Muscle of back (tissue), 3 donors: ENCODE measurements at regions not wholly inside any gene's neighbourhood (a gene's known extent, or its start where the extent isn't known, plus 50 kb on each side); places are given as distances from the start of the nearest gene placed in this dataset.

ENCODE experiments used
- DNase-seq, 3 donors: peaks; one replicate each; pipeline versions ENCODE4 v3.0.0 to v3.0.0-alpha.2; 2013

DNA sequence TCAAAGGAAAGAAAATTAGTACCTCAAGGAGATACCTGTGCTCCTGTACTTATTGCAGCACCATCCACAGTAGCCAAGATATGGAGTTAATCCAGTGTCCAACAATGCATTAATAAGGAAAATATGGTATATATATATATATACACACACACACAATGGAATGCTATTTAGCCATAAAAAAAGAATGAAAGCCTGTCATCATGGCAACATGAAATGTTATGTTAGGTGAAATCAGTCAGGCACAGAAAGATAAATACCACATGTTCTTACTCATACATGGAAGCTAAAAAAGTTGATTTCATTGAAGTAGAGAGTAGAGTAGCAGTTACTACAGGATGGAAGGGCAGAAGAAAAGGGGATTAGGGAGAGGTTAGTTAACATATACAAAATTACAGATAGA lies 601.5 kb downstream of the ANXA1 start:
- DNase-seq, result no peak

DNA sequence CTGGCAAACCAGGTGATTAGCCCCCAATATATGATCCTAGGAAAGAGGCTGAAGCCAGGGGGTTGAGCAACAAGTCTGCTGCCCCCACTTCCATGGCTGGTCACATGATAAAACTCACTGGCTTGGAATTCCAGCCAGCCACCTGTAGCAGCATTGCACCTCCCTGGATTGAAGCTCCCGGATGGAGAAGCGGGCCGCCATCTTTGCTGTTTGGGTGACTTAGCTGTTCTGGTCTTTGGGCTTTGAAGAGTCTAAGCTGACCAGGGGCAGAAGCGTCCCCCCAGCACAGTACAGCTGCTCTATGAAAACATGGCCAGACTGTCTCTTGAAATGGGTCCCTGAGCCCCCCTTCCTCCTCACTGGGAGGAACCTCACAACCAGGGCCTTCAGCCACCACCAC lies 610.2 kb downstream of the ANXA1 start:
- DNase-seq, result no peak

DNA sequence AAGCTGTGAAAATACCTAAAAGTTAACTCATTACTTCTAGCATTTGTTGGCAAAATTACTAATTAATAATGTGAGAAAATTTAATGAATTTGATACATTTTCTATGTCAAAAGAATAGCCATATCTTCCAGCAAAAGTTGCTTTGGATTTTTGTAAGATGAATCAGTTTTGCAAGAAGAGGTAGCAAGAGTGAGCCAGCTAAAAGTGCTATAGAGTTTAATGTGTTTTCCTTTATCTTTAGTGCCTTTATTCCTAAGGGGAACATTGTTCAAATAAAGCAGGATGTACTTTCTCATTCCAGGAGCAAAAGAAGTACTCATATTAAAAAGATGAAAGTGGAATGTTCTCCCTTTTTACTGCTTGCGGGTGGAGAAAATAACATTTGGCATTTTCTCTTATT lies 622.2 kb downstream of the ANXA1 start:
- DNase-seq, result no peak

DNA sequence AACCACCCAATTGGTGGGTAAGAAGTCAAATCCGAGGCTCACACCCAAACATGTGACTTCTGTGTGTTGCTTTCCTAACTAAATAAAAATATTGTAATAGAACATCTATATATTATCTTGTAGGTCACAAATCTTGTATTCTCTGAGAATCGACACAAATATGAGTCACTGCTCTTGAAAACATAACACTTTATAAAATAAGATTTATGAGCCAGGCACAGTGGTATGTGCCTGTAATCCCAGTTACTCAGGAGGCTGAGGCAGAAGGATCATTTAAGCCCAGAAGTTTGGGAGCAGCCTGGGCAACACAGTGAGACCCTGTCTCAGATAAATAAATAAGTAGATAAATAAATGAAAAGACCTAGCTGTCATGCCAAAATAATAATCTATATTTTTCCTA lies 624.1 kb downstream of the ANXA1 start:
- no peak for DNase-seq

DNA sequence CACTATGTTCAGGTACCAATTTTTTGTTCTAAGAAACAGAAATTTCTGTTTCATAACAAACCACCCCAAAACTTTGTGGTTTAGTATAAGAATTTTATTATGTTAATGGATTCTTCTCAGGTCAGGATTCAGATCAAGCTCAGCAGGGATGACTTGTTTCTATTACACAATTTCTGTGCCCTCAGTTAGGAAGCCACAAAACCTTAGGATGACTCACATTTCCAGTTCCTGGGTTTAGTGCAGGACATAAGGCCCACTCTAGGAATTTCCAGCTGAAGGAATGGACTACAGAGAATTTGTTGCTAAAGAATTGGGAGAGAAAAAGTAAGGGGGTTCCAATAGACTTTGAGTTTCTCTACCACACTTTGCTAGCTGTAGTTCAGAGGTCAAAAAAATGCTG lies 629.3 kb downstream of the ANXA1 start:
- DNase-seq, result peak in 1 of 3 donors; percentile 13

DNA sequence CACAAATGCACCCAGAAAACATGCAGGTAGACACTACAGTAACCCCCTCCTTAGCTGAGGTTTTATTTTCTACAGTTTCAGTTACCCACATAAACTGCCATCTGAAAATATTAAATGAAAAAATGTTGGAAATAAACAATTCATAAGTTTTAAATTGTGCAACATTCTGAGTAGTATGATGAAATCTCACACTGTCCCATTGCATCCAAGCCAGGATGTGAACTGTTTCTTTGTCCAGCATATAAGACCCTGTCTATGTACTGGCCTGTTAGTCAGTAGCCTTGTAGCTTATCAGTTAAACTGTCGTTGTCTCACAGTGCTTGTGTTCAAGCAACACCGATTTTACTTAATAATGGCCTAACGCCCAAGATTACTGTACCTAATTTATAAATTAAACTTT lies 630.5 kb downstream of the ANXA1 start:
- DNase-seq, result no peak

DNA sequence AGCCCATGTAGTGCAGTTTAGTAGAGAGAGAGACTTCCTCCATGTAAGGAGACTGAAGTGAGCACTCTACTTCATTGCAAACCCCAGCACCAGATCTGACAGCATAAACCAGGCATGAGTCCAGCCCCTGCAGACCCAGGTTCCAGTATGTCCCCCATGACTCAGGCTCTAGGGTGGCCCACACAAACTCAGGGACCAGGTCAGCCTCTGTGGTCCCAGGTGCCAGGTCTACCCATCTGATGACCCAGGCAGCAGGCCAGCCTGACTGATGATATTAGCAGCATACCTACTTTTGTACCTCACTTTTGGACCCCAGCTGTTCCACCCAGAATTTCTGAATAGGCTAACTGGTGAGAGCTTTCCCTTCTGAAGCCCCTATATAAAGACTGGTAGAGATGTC lies 647.8 kb downstream of the ANXA1 start:
- DNase-seq, result no peak

DNA sequence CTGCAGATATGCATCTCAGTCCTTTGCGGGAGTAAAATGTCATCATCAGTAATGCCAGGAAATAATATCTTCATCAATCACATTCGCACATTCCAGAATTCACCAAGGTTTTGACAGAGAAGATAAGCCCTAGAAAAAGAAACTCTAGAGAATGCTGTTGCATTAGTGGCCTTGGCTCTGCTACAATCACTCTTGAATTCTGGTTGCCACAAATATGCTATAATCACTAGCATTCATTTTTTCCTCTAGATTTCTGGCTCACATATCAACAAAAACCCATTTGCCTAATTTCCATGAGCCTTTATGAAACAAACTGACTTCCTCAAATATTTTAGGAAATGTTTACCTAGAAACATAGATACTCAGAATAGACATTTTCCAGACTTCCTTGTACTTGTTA lies 653.4 kb downstream of the ANXA1 start:
- DNase-seq, result no peak

DNA sequence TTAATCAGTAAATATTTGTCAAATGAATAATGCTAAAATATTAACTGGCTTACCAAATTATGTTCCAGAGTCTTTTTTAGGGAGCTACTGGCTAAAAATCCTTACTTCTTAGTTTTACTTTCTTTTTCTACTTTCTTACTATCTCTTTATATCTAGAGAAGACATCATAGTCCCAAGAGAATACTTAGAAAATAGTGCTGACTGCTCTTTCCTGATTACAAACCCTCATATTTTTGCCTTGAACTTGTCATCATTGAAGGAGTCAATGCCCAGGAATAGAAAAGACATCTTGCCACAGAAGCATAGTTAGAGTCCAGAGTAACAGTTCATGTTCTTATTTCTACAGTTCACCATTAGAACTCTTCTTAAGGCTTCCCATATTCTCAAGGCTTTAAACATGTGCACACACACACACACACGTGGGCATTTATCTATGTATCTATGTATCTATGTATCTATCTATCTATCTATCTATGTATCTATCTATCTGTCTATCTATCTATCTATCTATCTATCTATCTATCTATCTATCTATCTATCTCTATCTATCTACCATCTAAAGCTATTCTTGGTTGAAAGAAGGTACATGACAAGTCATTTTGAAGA lies 654.3 kb downstream of the ANXA1 start:
- DNase-seq, result no peak

DNA sequence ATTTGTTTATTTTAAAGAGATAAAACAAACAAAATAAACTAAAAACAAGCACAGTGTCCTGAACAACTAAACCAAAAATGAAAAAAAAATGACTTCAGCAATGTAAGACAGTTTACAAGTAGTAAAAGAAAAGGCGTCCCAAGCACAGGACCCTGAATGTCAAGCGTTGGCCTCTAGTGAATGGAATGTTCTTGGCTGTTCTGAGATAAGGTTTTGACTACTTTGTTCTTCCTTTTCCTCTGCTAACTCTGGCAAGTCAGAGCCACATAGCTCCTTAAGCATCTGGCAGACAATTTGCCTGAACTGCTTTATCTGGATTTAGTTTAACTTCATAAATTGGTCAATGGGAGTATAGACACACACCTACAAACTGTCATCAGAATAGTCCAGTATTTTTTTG lies 655.2 kb downstream of the ANXA1 start:
- no peak for DNase-seq

DNA sequence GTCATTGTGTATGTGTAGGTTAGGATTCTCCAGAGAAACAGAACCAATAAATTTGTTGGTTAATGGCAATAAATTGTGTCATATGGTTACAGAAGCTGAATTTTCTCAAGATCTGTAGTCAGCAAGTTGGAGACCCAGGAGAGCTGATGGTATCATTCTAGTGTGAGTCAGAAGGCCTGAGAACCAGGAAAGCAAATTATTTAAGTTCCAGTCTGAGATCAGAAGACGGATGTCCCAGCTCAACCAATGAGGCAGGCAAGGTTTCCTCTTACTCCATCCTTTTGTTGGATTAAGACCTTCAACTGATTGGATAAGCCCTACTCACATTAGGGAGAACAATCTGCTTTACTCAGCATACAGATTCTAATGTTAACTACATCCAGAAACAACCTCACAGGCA lies 656.3 kb downstream of the ANXA1 start:
- DNase-seq, result no peak

DNA sequence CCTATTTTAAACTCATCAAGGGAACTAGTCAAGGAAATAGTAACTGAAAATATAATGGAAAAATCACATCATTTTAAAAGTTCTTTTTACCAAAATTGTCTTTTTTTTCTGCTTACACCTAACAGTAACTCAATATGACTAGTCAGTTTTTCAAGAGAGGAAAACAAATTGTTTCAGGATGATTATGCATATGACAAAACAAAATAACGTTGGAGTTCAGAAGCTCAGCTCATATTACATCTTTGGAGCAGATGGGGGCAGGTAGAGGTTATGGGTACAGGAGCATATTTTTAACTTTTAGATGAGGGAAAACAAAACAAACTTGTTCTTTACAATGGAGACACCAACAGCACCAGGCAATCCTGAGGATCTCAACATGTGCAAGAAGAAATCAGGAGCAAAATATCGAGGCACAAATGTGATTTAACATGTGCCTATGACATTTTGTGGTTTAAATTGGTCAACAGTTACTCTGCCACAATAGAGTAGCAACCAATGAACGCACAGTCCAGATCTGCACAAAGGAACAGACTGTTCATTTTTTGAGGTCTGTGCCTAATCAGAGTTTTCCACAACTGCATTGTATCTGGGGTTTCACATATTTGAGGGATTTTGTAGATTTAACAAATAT lies 659.0 kb downstream of the ANXA1 start:
- no peak for DNase-seq

DNA sequence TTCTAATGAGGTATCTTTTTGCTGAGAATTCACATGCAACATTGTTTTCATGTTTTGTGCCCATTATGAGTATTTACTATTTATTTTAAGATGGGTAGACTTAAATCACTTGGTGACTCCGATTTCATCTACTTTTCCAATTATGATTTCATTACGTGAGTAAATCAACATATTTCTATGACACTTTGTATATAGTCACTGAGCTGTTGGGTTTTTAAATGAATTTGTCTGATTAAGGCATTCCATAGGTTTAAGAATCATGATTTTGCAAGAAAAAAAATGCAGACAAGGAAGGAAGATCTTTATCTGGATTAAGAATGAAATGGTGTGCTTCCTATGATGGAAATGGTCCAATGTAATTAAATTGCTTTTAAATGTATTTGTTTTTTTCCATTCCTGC lies 661.9 kb downstream of the ANXA1 start:
- DNase-seq, result no peak

DNA sequence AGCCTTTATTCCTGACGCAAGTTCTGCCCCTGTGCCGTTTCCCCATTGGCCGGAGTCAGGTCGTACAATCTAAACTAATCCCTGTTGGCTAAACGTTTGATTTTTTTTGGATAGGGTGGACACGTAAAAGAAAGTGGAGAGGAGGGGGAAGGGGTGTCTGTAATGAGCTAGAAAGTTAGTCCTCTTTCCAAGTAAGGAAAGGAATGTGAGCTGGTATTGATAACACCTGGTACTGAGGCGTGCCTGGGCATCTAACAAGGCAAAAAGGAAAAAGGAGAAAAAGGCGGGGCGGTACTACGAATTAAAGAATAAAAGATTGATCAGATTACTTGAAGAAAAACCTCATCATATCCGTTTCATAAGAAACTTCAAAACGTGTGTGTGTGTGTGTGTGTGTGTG lies 665.2 kb downstream of the ANXA1 start:
- no peak for DNase-seq

DNA sequence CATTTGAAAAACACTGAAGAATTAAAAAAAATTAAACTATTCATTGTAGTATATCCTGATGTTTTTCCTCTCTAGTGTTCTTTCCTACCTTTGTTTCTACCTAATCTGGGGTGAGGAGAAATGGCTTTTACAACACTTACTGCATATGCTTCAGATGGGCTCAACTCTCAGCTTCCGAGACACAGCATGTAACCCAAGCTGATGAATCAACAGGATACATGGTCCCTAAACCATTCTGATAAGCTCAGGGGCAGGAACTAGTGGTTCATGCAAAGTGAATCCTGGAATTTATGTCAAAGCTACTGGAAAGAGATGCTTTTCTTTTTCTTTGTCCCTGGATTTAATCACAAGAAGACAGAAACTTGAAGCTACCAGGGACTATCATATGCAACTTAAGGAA lies 672.5 kb upstream of the RORB start:
- DNase-seq, result no peak

DNA sequence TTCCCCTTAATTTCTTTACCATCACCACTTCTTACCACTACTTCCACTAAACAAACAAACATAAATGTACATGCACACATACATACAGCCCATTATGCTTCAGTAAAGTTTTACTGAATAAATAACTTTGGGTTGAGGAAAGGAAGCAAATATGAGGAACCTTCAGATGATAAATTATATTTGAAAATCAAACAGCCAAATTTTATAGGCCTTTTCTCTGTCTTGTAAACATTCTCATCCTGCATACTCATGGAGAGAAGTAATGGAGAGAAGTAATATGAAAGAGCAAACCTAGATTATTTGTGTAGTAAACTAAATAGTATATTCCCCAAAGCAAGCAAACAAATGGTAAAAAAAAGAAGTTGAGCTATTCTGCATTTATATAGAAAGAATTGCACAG lies 658.3 kb upstream of the RORB start:
- DNase-seq, result no peak

DNA sequence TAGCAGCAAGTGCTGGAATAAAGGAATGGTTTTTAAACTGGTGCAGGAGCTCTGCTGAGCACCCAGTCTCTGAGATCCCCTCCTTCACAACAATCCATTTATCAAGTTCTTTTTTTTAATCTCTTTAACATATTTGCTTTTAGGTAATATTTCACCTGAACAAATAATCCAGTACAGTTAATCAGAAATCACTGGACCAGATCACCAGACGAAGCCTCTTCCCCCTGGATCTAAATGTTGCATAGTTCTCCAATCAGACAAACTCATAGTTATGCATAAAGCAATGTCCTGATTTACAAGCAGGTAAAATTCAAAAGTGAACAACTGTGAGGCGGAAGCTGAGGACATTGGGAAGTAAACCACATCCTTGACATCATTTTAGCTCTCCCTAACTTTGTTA lies 657.7 kb upstream of the RORB start:
- no peak for DNase-seq

DNA sequence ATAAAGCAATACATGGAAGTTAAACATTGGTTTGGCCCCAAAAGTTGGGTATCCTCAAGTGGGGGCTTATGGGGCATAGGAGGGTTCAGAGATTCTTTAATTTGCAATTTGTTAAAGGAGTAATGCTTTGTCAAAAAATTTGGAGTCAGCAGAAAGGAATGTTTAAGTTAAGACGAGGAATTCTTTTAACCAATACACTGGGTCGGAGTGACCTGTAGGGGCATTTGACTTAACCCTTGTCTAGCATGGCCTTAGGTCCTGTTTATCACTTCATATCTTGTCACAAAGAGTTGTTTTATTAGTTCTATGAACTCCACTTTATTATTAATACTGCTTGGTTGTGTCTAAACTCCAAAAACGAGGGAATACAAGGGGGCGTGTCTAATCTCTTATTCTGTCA lies 656.1 kb upstream of the RORB start:
- no peak for DNase-seq

DNA sequence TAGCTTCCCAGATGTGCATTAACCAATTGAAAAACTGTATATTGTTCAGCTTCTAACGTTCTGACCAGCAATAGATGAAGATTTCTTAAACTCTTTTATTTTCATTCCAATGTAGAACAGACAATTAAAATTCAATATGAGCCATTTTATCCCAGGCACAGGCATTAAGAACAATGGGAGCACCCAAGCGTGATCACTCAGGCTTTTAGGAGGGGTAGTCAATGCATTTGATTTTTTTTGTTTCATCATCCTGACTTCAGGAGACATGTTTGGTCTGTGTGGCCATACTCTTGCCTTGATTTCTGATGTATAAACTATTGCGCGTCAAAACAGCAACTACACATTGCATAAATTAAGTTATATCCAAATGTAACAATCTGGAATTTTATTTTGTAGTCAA lies 653.0 kb upstream of the RORB start:
- no peak for DNase-seq

DNA sequence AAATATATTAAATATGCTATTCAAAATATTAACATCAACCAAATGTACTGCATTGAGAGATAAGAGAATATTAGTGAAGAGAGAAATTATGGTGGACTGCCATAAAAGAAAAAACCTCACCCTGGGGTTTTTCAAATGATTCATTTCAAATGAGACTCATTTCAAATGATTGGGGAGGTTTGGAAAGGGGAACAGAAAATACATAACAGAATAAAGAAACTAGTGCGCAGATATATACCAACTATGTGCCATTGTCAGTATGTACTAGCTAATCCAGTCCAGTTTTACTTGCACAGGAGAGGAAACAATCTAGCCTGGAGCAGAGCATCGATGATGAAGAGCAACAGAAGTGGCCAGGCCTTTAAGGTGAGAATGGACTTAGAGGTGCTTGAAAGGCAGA lies 651.6 kb upstream of the RORB start:
- DNase-seq, result no peak

DNA sequence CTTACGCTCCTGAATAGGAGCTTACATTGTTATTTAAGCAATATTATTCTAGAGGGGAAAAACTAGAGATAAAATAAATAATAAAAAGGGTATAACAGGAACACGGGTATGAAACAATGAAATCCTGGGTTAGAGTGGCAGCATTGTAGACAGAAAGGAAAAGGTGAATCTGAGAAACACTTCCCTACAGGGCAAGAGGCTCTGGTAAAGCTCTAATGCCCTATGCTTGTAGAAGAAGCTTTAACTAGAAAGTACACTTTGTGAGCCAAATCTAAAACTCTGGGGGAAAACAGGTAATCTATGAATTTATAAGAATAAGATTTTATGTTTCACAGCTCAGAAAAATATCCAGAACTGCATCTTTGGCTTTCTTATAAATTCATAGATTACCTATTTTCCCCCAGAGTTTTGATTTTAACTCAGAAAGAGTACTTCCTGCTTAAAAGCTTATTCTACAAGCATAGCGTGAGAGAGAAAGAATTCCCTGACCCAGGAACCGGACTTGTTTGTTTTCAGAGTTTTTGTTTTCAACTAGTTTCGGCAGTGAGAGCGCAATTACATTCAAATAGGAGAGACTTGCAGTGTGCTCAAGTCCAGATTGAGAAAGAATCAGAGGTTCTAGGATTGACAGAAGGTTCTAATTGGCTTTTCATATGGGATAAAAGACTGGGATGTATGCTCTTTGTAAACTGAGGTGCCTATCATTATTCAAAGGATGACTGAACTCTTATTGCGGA lies 651.0 kb upstream of the RORB start:
- no peak for DNase-seq

DNA sequence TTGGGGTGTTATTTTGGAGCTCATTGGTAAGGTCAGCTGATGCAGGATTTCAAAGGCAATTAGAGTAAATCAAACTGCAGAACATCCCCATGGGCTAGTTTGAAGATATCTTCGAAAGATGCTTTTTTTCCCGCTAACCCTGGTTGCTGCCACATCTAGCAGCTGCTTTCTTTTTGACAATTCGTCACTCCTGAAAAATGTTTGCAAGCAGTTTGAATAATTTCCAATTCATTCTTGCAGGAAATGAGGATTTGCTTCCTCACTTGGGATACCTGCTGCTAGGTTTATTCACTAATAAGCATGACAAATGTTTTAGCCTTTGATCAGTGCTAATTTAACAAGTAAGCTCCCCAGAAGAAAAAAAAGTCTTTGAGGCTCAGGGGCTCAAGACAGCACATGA lies 649.6 kb upstream of the RORB start:
- no peak for DNase-seq

DNA sequence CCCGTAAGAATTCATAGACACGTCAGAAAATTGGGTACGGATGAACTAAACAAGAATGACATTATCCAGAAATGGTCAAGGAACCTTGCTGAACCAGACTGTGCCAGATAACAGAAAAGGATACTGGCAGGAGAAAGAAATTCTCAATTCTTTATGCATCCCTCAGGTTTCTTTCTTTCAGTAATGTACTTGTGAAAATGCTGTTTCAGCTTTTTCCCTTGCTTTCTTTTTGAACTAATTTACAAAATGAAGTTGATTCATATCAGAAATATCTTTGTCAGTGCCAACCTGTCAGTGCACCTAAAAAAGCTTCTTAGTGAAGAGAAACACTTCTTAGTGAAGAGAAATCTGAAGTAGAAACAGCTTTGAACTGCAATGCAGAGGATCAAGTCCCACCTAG lies 643.6 kb upstream of the RORB start:
- no peak for DNase-seq

DNA sequence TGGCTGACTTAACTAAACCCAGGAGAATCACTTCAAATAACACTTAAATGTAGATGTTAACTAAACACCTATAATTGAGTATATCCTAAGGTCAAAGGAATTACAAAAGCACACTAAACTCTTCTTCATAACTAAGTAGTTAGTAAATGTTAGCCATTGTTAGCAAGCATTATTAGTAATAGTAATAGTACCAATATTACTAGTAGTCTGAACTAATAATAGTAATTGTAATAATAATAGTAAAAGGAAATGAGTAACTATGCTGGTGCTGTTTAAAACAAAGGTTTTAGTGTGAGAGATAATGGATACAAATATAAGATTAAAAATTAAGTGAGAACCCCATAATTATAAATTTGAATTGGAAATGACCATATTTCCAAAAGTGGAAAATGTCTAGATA lies 641.9 kb upstream of the RORB start:
- no peak for DNase-seq
